ENCODE measurements at regions not wholly inside any gene's neighbourhood (a gene's known extent, or its start where the extent isn't known, plus 50 kb on each side); places are given as distances from the start of the nearest gene placed in this dataset.
"Not testable (repeated sequence)": the region's sequence is repeated elsewhere in the genome, so short reads cannot be mapped to it uniquely, and the experiment has no call there.

DNA sequence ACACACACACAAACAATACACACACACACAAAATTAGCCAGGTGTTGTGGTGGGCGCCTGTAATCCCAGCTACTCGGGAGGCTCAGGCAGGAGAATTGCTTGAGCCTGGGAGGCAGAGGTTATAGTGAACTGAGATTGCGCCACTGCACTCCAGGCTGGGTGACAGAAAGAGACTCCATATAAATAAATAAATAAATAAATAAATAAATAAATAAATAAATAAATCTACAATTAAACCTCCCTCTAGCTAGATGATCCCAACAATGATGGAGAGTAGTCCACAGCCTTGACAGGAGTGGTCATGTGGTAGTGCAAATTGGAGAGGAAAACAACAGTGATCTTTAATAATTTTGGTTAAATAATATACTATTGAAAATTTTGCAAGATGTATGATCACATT is 1739.0 kb upstream of the C9orf72 start:
- intact Hi-C loops (cut with micrococcal nuclease) = no loop called here

DNA sequence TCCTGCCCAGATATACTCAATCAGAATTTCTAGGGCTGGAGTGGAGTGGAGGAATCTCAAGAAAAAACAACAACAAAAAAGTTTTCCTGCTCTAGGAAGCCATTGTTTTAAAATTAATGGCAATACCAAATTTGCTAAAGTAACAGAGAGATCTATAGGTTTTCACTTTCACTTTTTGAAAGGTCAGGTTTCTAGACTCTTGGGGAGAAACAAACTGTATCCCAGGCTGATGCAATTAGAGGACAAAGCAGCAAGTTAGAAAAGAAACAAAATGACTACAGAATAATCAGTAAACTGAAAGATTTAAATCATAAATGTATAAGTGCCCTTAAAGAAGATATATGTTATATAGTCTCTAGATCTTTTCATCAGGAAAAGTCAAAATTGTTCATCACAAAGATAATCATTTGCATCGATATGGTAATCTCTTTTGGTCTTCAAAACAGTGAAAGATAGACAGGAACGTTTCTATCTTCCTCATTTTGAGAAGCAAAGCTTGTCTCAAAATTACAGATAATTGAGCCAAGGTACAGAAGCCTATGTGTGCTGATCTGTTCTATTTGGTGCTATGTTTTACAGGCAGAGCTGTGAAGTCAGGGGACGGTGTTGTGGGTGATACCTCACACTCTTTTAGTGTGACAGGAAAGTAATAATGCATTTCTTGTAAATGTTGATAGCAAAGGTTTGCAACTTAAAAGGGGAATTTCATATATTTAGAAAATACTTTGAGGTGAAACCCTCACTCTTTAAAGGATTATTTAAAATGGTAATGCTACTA is 1746.6 kb upstream of the C9orf72 start:
- intact Hi-C loops (cut with micrococcal nuclease) = no loop called here

DNA sequence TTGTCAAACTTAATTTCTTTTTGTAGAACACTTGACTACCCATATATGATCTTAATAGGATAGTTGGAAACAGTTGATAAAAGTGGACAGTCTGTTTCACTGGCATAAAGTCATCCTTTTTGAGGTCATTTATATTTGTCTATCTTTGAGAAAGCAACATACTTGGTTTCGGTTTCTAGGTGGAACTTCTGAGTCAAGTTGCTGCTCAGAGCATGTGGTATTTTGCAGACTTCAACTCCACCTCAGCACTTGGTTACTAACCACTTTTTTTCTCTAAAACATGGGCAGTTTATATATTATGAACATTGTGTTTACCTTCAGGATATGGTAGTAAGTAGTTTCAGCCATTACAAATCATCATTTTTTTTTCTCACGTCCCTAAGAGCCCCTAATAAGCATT is 1749.0 kb upstream of the C9orf72 start:
- intact Hi-C loops (cut with micrococcal nuclease) = no loop called here

DNA sequence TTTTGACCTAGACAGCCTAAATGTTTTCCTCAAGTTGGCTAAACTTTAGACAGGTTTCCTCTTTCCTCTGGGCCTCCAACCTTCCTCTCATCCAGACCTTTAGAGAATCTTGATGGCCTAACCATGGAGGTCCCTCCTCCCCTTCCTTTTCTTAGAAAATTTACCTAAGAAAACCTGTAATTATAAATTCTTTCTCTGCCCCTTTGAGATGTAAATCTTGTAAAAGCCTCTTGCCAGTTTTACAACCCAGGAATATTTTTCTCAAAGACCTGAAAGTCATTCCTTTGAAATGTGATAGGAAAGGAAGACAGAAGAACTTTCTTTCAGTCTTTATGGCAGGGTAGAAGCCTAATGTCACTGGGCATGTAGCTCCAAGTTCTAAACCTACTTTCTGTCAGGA is 1752.6 kb upstream of the C9orf72 start:
- intact Hi-C loops (cut with micrococcal nuclease) = no loop called here

DNA sequence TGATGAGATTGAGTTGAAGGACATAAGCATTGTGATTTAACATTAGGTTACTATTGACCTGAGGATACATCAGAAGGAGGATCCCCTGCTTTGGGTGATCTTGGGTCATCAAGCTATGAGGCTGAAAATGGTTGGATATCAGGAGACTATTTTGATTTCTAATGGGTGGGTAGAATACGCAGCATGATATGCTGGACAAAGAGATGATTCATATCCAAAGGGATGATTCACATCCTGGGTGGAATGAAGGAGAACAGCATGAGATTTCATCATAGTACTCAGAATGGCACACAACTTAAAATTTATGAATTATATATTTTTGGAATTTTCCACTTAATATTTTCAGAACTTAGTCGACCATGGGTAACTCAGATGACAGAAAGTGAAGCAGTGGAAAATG is 1759.5 kb upstream of the C9orf72 start:
- intact Hi-C loops (cut with micrococcal nuclease) = no loop called here

DNA sequence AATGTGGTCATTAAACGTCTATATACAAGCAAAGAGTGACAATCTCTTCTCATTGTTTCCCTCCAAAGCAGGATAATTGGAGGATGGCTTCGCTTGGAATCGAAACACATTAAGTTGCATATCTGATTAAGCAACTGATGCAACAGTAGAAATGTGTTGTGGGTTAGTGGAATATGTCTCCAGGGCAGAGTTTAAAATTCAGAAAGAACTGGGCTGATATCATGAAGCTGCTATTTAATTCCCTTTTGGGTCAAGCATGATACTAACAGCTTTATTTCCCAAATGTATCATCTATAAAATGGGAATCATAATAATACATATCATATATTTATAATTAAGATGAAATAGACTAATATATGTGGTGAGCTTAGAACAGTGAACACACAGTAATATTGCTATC is 1763.0 kb upstream of the C9orf72 start:
- intact Hi-C loops (cut with micrococcal nuclease) = no loop called here

DNA sequence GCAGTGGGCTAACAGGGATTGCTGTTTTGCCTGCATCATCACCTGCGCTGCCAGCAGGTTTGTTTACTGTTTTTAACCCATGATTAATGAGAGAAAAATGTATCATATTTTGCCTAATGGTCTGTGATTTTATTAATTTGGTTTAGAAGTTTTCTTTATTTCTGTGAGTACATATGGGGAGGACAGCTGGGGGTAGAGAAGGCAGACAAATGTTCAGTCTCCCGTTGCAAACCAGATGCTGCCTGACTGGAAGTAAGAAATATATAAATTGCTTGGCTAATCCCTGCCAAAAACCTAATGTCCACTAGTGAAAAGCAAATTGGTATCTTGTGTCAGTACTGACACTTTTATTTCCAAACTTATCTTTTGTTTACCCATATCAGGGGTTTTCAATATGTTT is 1766.1 kb upstream of the C9orf72 start:
- intact Hi-C loops (cut with micrococcal nuclease) = no loop called here

DNA sequence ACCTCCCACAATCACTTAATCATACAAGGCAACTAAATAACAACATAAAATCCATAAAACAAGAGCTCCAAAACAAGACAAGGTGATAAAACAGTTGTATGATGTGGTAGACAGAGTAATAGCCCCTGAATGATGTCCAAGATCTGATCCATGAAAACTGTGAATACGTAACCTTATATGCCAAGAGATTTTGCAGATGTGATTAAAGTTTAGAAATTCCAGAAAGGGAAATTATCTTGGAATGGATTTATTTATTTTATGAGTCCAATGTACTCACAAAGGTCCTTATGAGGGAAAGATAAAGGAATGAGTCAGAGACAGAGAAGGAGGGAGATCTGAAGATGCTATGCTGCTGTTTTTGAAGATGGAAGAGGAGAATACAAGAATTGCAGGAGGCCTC is 1775.7 kb upstream of the C9orf72 start:
- intact Hi-C loops (cut with micrococcal nuclease) = no loop called here

DNA sequence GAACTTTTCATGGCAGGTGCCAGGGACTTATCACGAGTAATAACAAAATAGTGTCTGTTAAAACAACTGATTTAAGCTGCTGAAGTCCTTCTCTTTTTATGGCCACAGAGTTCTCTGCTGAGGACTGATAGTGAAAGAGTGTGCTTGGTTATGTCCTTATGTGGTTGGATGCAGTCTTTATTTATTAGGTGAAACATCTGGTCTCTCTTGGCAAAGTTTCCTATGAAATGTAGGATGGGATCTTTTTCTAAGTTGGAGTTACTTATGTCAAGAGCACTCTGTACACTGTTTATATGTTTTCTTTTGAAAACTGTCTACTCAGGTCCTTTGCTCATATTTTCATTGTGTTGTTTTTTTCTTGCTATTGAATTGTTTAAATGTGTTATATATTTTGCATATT is 1816.1 kb upstream of the C9orf72 start:
- intact Hi-C loops (cut with micrococcal nuclease) = no loop called here

DNA sequence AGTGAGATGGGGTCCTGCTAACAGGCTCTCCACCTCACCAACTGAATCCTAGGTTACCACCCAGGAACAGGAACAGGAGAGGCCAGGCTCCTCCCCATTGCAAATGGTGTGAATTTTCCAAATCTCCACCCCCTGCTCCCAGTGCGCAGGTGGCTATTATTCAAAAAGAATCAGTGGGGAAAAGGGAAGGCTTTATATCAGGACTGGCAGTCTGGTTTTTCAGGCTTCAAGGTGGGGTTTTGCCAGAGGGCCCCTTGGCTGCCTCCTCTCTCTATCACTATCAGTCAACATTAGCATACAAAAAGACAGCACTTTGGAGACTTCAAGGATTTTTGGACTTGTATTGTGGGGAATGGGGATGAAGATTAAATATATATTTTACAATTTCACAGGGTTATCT is 1817.6 kb upstream of the C9orf72 start:
- intact Hi-C loops (cut with micrococcal nuclease) = no loop called here

DNA sequence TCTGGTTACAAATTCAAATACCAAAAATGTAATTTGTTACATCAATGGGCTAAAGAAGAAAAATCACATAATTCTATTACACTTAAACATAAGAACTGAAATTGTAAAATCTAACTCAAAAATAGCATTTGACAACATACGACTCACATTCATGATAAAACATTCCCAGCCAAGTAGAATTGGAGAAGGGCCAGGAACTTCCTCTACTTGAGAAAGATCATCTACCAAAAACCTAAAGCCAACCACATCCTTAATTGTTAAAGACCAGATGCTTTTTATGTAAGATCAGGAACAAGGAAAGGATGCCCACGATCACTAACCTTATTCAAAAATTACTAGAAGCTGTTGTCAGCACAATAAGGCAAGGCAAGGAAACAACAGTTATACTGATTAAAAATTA is 1819.8 kb upstream of the C9orf72 start:
- intact Hi-C loops (cut with micrococcal nuclease) = no loop called here

DNA sequence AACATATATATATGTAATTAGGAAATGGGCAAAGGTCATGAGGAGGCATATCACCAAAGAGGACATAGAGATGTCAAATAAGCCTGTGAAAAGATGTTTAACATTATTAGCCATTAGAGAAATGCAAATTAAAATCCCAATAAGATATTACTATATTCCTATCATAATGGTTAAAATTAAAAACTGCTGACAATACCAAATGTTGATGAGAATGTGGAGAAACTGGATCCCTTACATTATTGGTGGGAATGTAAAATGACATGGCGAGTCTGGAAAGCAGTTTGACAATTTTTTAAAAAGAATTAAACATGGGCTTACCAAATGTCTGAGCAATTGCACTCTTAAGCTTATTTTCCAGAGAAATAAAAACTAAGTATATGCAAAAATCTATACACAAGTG is 1821.6 kb upstream of the C9orf72 start:
- intact Hi-C loops (cut with micrococcal nuclease) = no loop called here

DNA sequence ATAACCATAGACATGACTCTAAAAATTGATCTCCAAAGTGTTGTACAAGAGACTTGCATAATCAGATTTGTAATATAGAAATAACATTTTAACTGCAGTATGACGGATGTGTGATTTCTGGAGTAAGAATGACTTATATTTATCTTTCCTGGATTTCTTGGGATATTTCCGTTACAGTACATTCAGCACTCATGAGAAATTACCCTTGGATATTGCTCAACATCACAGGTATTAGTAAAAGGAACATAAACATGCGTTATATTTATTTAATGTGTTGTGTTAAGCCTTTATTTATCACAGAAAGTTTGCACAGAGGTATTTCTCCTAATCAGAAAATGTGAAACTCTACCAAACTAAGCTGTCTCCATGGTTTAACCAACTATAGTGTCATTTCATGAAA is 1823.9 kb upstream of the C9orf72 start:
- intact Hi-C loops (cut with micrococcal nuclease) = no loop called here

DNA sequence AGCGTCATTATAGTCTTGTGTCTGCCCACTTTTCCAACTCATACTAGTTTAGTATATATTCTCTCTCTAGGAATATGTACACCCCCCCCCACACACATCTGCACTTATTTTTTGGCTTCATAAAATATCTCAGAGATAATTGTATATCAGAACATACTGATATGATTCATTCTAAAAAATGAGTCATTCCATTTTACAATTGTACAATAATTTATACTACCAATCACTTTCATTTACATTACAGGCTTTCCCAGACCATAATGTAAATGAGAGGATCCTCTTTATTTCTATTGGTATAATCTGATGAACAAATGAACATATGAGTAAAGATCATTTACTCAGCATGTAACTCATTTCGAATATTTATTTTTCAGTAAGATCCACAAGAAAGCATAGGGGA is 1842.9 kb upstream of the C9orf72 start:
- intact Hi-C loops (cut with micrococcal nuclease) = no loop called here

DNA sequence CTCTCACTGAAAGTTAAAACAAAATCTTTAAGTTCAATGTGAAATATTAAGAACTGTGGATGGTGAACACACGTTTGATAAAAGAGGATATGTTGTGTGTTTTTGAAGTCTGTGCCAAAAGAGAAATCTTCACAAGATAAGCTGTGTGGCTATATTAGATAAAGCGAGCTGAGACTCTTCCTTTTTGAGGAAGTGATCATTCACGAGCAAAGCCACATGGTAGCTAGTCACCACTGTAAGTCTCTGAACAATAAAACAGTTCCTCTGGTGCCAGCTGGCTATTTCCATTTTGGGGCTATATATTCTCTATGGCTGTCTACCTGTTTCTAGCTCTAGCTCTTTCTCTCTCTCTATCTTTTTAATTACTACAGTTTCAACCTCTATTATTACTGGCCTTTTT is 1849.2 kb upstream of the C9orf72 start:
- intact Hi-C loops (cut with micrococcal nuclease) = no loop called here

DNA sequence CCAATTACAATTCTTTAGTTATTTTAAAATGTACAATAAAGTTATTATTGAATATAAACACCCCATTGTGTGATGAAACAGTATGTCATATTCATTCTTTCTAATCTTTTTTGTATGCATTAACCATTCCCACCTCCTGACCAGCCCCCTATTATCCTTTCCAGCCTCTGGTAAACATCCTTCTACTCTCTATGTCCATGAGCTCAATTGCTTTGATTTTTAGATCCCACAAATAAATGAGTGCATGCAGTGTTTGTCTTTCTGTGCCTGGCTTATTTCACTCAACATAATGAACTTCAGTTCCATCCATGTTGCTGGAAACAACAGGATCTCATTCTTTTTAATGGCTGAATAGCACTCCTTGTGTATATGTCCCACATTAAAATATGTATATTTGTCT is 1858.9 kb upstream of the C9orf72 start:
- intact Hi-C loops (cut with micrococcal nuclease) = no loop called here

DNA sequence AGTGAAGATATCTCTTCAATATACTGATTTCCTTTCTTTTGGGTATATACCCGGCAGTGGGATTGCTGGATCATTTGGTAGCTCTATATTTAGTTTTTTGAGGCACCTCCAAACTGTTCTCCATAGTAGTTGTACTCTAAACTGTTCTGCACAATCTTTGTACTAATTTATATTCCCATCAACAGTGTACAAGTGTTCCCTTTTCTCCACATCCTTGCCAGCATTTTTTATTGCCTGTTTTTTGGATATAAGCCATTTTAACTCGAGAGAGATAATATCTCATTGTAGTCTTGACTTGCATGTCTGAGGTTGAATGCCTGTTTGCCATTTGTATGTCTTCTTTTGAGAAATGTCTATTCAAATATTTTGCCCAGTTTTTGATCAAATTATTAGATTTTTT is 1859.4 kb upstream of the C9orf72 start:
- intact Hi-C loops (cut with micrococcal nuclease) = not testable (repeated sequence)

DNA sequence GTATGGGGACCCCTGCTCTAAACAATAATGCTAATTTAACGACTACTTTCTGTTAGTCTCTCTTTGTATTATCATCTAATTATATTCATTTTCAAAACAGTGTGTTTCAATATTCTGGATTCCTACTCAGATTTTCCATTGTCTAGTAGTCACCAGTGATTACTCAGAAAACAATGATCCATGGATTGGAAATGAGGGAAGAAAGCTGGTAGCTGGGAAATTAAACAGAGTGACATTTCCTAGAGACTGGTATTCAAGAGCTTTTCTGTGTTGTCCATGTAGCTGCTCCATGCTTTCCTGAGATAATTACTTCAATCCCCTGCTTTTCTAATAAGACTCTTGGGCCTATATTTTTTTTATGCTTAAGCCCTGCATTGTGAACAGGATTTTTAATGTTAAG is 1862.1 kb upstream of the C9orf72 start:
- intact Hi-C loops (cut with micrococcal nuclease) = no loop called here

DNA sequence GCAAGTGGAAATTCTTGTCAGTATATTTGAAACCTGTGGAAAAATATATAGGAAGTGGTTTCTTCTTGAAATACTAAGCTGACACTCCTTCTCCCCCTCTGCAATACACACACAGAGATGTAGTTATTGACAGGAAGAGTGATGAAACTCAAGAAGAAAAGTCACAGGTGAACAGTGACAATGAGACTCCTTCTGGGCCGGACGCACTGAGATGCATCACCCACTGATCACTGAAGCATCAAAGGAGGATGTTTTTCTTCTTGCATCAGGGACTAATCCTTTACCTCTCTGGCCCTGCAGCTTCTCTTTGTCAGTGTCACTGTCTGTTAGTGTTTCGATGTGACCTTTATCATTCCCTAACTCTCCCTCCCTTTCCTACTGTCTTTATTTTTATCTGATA is 1864.2 kb upstream of the C9orf72 start:
- intact Hi-C loops (cut with micrococcal nuclease) = no loop called here

DNA sequence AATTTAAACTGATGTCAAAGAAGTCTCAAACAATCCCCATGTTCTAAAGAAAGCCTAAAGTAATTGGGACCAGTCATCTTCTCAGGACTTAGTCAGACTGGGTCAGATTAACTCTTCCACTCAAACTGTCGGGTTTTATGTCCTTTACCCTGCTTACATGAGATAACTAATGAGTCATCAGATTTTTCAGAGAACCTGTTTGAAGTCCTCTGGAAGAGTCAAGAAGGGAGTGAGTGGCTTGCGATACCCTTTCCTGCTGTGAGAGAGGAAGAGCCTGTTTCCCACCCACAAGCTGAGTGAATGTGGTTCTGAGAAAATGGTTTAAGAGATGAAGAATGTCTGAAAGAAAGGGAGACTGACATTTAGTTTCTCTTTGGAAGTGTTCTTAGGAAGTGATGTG is 1866.7 kb upstream of the C9orf72 start:
- intact Hi-C loops (cut with micrococcal nuclease) = no loop called here

DNA sequence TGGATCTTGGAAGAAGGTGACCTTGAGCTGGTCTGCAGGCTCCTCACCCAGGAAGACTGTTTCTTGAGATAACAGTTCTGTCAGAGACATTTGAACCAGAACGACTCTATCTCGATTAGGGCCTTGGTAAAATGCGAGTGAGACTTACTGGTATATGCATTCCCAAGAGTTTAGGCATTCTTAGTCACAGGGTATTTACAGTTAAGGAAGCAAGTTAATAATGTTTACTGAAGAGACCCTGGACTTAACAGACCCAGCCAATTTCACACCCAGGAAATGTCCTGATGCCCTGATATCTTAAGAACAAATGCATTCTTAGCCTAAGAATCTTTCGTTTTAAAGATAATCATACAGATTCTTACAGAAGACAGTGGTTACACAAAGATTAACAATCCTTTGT is 1867.2 kb upstream of the C9orf72 start:
- intact Hi-C loops (cut with micrococcal nuclease) = no loop called here

DNA sequence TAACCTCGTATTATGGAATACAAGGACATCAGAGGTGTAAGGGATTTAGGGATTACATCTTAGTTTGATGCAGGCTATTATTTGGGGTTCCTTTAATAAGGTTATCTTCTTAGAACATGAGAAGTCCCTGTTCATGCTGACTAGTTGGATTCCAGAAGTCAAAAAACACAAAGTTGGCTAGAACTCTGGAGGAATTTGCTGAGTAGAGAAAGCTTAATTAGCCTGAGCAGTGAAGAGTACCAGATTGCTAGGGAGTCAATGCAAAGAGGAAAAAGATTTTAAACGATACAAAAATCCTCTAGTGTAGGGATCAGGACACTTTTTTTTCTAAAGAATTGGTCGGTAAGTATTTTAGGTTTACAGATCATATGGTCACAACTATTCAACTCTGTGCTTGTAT is 1872.5 kb upstream of the C9orf72 start:
- intact Hi-C loops (cut with micrococcal nuclease) = no loop called here

DNA sequence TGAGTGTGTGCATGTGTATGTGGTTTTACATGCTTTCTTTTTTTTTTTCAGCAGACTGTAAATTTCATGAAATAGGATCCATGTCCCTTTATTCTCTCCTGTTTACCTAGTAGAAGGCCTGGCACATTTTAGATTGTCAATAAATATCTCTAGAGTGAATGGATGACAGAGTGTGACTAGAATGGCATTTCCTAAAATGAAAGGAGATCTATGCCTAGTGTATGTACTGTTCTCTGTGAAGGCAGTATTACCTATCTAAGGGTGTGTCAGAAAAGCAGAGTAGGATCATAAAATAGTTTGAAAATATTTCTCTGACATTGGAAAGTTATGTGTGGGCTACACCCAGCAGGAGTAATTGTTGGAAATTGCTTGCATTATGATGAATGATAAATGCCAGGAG is 1876.0 kb upstream of the C9orf72 start:
- intact Hi-C loops (cut with micrococcal nuclease) = no loop called here

DNA sequence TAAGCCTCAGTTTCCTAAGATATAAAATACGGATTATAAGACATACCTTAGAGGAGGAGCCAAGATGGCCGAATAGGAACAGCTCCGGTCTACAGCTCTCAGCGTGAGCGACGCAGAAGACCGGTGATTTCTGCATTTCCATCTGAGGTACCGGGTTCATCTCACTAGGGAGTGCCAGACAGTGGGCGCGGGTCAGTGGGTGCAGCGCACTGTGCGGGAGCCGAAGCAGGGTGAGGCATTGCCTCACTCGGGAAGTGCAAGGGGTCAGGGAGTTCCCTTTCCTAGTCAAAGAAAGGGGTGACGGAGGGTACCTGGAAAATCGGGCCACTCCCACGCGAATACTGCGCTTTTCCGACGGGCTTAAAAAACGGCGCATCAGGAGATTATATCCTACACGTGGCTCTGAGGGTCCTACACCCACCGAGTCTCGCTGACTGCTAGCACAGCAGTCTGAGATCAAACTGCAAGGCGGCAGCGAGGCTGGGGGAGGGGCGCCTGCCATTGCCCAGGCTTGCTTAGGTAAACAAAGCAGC is 1877.1 kb upstream of the C9orf72 start:
- intact Hi-C loops (cut with micrococcal nuclease) = not testable (repeated sequence)
